Stimulated activated CD8-positive, alpha-beta memory T cell treated with anti-CD3 and anti-CD28 coated beads, Interleukin-4, amount 100 ng/mL, for 4 hours (primary cell): ENCODE measurements at regions not wholly inside any gene's neighbourhood (a gene's known extent, or its start where the extent isn't known, plus 50 kb on each side); places are given as distances from the start of the nearest gene placed in this dataset.

Source experiments
- DNase-seq, 2 donors: peaks; one replicate each; pipeline ENCODE4 v3.0.0-alpha.2; 2020; ENCODE audit warnings: low read depth in 2 of 2, low spot score in 1 of 2

DNA sequence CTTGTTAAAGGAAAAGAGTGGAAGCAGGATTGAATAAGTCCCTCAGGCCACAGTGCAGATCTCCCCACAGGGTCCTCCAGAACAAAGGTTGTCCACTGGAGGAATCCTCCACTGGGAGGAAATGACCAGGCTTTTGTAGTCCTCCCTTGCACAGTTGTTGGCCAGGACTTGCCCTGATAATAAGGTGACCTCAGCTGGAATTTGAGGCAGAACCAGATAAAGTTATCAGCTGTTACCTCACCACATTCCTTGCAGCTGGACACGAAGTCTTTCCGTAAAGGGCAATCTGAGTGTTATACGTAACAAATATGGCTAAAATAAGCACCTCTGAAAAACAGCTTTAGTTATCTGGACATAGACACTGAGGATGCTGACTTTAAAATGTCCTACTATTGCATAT is 83.5 kb upstream of the NAALADL2 start:
- DNase-seq: no peak

DNA sequence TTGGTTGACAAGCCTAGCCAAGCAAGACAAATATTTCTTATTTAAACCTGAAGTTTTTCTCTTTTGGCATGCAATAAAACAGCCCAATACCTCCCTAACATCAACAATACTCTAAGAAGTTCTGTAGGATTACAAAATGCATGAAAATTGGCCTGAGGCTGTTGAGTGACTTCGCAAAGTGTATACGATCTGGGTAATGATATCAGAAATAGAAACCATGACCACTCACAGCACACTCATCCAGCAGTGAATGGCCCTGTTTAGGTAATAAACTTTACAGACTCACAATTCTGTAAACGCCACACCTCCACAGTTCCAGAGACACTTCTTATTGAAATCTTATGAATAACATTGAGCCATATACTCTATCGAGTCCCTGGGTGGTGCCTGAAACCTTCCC is 83.0 kb upstream of the NAALADL2 start:
- no peak for DNase-seq

DNA sequence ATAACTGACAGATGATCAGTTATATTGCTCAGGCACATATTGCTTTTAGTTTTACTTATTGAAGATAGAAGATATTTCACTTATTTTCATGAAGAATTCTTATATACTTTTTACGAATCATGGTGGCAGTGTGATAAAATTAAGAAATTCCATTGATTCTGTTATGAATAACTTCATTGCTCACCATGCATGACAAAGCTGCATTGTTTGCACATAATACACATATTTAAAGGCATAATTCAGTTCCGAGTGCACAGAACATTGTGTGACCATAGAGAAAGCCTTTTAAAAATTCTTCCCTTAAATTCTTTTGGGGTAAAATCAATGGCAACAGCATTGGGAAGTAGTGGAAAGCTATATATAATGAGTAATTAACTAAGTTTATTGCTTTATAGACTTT is 82.5 kb upstream of the NAALADL2 start:
- no peak for DNase-seq

DNA sequence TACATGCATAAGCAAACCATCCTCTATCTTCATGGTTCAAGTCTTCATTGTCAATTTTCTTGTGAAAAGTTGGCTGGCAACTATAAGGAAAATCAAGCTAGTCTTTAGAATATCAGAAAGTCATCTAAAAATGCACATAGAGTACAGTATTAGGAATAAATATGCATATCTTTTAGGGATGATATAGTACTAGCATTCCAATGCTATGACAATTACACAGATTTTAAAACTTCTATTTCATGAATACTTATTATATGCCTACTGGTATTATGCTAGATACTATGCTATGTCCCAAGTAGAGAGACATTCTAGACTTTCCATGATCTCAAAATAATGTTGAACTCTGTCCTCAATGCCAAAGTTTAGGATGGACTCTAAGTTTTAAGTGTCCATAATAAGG is 81.3 kb upstream of the NAALADL2 start:
- DNase-seq: no peak

DNA sequence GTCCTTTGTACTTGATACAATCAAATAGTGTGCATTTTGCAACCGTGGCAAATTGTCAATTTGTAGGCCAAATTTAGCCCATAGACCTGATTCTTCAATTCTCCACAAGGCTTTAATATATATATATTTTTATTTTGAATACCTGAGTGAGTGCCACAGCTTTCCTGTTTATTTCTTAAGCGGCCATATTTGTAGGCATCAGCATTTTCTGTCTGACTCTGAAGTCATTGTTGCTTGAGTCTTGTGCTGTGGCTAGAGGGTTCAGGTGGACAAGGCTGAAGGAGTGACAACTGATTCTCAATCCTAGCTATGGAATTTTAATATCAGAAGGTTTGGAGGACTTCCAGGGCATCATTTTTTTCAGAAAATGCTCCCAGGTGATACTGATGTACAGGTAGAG is 75.6 kb upstream of the NAALADL2 start:
- DNase-seq: no peak

DNA sequence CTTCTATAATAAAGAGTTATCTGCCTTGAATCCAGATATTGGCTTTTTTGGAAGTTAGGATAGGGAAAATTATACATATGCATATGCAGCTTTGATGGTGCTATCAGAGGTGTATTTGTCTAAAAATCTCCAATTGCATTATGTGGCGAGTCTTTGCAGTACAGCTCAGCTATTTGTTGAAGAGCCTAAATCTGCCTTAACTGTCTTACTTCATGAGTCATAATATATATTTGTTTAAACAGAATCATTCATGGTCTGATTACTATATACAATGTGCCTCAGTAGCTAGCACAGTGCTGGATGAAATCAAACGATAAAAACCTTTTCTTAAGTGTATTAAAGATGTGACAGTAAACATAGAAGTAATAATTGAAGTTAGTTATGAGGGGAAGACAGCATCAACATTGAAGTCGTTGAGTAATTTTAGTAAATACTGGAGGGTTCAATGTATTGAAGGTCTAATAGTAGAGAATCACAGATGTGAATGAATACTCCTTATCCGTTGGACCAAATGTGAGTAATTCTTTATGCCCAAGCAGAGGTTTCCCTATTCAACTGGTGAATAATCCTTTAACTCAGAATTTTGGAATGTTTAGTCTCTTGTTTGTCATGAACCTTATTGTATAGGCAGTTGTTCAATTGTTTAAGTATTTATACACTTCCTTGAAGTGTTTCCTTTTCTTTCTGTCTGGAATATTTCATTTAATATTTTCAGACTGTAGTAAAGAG is 74.8 kb upstream of the NAALADL2 start:
- DNase-seq: no peak

DNA sequence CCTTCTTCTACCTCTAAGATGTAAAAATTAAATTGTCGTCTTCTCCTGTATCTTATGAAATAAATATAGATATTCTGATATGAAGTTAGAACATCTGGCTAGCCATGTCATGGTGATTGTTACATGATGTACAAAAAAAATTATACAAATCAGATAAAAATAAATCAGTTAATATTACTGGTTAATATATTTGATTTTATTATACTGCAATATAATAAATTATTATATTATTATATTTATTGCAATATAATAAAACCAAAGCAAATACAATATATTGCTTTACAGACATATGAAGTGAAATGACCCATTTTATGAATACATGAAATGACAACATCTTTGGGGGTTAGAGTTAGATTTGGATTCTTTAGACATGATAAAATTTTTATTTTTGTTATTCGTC is 72.3 kb upstream of the NAALADL2 start:
- DNase-seq: no peak

DNA sequence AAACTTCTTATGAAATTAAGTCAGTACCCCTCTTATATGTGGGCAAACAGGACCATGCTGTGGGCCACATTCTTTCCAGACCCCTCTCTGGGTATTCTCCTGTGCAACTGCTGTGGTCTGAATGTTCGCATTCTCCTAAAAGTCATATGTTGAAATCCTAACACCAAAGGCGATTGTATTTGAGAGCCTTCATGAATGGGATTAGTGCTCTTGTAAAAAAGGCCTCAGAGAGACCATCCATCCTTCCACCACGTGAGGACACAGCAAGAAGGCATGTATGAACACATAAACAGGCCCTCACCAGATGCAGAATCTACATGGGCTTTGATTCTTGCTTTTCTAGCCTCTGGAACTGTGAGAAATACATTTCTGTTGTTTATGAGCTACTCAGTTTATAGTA is 68.0 kb upstream of the NAALADL2 start:
- DNase-seq: no peak

DNA sequence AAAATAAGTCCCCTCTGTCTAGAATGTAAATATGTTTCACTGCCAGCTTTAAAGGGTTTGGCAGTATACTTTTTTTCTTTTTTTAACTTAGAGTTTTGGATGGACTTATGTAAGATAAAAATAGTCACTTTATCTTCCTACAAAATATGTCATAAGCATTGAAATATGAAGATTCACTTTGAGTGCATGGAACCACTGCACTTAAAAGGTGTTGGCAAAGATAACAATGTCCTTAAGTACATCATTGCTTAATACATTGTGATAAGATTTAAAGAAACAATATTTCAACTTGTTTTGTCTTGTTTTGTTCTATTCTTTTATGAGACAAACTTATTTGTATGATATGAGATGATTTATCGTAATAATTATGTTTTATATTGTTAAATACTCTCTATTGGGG is 66.3 kb upstream of the NAALADL2 start:
- no peak for DNase-seq
